GM19328 (cell line): ENCODE measurements at regions not wholly inside any gene's neighbourhood (a gene's known extent, or its start where the extent isn't known, plus 50 kb on each side); places are given as distances from the start of the nearest gene placed in this dataset.

Experiments
- ATAC-seq: cut with Tn5 transposase; IDR thresholded peaks from one replicate; pipeline ENCODE4 v1.9.1; 2021; ENCODE audit warnings: mild to moderate bottlenecking, moderate library complexity; ENCODE audit not compliant: unreplicated experiment

GRCh38 chr10:111338805-111339204, 262.0 kb downstream of the ADRA2A start:
- peak; percentile 95 for ATAC-seq

- no peak for ATAC-seq
These were observed 268.0 kb downstream of the ADRA2A start for GRCh38 chr10:111344804-111345203.

- no peak for ATAC-seq
These were observed 270.7 kb downstream of the ADRA2A start for GRCh38 chr10:111347386-111348013.

GRCh38 chr10:111348076-111348475, 271.2 kb downstream of the ADRA2A start:
- ATAC-seq = no peak

GRCh38 chr10:111354859-111355258, 278.0 kb downstream of the ADRA2A start:
- ATAC-seq = no peak

- no peak for ATAC-seq
These were observed 279.7 kb downstream of the ADRA2A start for GRCh38 chr10:111356571-111356970.

GRCh38 chr10:111357859-111358258, 281.0 kb downstream of the ADRA2A start:
- no peak for ATAC-seq

- ATAC-seq = peak; percentile 94
These were observed 283.6 kb downstream of the ADRA2A start for GRCh38 chr10:111360260-111360925.

GRCh38 chr10:111367531-111367930, 290.7 kb downstream of the ADRA2A start:
- ATAC-seq = no peak

- no peak for ATAC-seq
These were observed 293.3 kb downstream of the ADRA2A start for GRCh38 chr10:111370101-111370500.

GRCh38 chr10:111373696-111374095, 296.9 kb downstream of the ADRA2A start:
- no peak for ATAC-seq

GRCh38 chr10:111379534-111380187, 302.8 kb downstream of the ADRA2A start:
- no peak for ATAC-seq

- no peak for ATAC-seq
These were observed 307.7 kb downstream of the ADRA2A start for GRCh38 chr10:111384556-111384955.

- ATAC-seq = no peak
These were observed 314.2 kb downstream of the ADRA2A start for GRCh38 chr10:111390813-111391563.

- no peak for ATAC-seq
These were observed 315.3 kb downstream of the ADRA2A start for GRCh38 chr10:111392159-111392558.

- ATAC-seq = no peak
These were observed 316.1 kb downstream of the ADRA2A start for GRCh38 chr10:111392910-111393309.

- ATAC-seq = no peak
These were observed 333.9 kb downstream of the ADRA2A start for GRCh38 chr10:111410740-111411139.

- no peak for ATAC-seq
These were observed 348.6 kb downstream of the ADRA2A start for GRCh38 chr10:111425459-111425858.

GRCh38 chr10:111429288-111430028, 352.6 kb downstream of the ADRA2A start:
- no peak for ATAC-seq

GRCh38 chr10:111430070-111430469, 353.2 kb downstream of the ADRA2A start:
- ATAC-seq = no peak

- no peak for ATAC-seq
These were observed 355.8 kb downstream of the ADRA2A start for GRCh38 chr10:111432588-111432987.
